Esophagus squamous epithelium (tissue), 4 donors: ENCODE measurements at regions not wholly inside any gene's neighbourhood (a gene's known extent, or its start where the extent isn't known, plus 50 kb on each side); places are given as distances from the start of the nearest gene placed in this dataset.

ENCODE experiments used
- POLR2A ChIP-seq, 4 donors: fragments of 450-650 bp; IDR thresholded peaks; one replicate each; pipeline ENCODE4 v1.6.1; 2017; ENCODE audit warnings: antibody characterized with exemption in 4 of 4, mild to moderate bottlenecking in 4 of 4, moderate library complexity in 3 of 4
- TF ChIP-seq, protein P1 (sequence below), 6 experiments: fragments of 450-650 bp in 4 of 6; fragments of 200-600 bp in 2 of 6; sonication (generic) in 2 of 6; IDR thresholded peaks; one replicate each; pipeline ENCODE4 v1.5.1; 2016 to 2019; ENCODE audit warnings: antibody characterized with exemption in 6 of 6, mild to moderate bottlenecking in 4 of 6, moderate library complexity in 4 of 6

DNA sequence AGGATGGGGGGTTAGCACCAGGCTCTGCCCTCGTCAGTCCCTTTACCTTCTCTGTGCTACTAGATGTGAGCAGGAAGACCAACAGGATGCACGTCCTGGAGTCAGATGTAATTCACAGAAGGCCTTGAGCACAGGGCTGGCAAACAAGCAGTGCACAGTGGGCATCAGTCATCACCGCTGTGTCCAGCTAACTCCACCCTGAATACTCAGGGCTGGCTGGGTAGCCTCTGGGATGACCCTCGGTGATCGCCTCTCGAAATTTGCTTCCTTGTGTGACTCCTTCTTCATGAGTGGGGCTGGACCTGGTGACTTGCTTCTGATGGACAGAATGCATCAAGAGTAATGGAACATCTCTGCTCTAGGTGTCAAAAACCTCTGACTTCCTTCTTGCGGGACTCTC is 92.2 kb upstream of the TMPRSS2 start:
- TF ChIP-seq, protein P1, sequence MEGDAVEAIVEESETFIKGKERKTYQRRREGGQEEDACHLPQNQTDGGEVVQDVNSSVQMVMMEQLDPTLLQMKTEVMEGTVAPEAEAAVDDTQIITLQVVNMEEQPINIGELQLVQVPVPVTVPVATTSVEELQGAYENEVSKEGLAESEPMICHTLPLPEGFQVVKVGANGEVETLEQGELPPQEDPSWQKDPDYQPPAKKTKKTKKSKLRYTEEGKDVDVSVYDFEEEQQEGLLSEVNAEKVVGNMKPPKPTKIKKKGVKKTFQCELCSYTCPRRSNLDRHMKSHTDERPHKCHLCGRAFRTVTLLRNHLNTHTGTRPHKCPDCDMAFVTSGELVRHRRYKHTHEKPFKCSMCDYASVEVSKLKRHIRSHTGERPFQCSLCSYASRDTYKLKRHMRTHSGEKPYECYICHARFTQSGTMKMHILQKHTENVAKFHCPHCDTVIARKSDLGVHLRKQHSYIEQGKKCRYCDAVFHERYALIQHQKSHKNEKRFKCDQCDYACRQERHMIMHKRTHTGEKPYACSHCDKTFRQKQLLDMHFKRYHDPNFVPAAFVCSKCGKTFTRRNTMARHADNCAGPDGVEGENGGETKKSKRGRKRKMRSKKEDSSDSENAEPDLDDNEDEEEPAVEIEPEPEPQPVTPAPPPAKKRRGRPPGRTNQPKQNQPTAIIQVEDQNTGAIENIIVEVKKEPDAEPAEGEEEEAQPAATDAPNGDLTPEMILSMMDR (IDR thresholded peaks at IDR 0.05): no peak
- no peak for TF ChIP-seq POLR2A (IDR thresholded peaks at IDR 0.05)
